HG03025 (cell line): ENCODE measurements at regions not wholly inside any gene's neighbourhood (a gene's known extent, or its start where the extent isn't known, plus 50 kb on each side); places are given as distances from the start of the nearest gene placed in this dataset.
"Not testable (repeated sequence)": the region's sequence is repeated elsewhere in the genome, so short reads cannot be mapped to it uniquely, and the experiment has no call there.

Source experiments
- ATAC-seq: cut with Tn5 transposase; IDR thresholded peaks from one replicate; pipeline ENCODE4 v1.9.1; 2021; ENCODE audit warnings: mild to moderate bottlenecking, moderate library complexity; ENCODE audit not compliant: unreplicated experiment, low FRiP score

DNA sequence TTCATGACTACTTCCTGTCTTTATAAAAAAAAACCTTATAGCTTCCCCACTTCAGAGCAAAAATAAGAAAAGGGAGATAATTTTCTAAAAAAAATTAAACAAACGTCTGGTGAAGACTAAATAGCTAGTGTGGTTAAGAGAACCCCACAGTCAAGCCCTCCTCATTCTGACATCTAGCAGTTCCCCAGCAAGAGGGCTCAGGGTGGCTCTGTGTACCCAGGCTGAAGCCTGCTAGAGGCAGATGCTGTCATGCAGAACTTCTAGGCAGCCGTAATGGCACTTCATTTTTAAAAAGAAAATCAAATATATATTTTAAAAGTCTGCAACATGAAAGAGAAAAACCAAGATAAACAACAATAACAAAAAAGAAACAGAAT lies 223.1 kb upstream of the KLF14 start:
- ATAC-seq, result no peak

GRCh38 chr7:130957722-130958435 lies 223.9 kb upstream of the KLF14 start:
- ATAC-seq, result not testable (repeated sequence)

GRCh38 chr7:130958846-130959245 lies 224.8 kb upstream of the KLF14 start:
- ATAC-seq, result no peak

DNA sequence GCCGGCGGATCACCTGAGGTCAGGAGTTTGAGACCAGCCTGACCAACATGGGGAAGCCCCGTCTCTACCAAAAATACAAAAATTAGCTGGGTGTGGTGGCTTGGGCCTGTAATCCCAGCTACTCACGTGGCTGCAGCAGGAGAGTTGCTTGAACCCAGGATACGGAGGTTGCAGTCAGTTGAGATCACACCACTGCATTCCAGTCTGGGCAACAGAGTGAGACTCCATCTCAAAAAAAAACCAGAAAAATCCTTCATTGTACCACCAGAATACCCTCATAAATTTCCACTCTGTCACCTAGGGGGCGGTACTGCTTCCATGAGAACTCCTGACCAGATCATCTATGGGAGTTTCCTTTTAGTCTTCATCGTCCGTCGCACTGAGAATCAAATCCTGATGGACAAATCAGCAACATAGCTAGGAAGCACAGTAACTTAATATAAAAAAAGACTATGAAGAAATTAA lies 225.8 kb upstream of the KLF14 start:
- ATAC-seq, result no peak

GRCh38 chr7:130960208-130960988 lies 226.4 kb upstream of the KLF14 start:
- ATAC-seq, result no peak

DNA sequence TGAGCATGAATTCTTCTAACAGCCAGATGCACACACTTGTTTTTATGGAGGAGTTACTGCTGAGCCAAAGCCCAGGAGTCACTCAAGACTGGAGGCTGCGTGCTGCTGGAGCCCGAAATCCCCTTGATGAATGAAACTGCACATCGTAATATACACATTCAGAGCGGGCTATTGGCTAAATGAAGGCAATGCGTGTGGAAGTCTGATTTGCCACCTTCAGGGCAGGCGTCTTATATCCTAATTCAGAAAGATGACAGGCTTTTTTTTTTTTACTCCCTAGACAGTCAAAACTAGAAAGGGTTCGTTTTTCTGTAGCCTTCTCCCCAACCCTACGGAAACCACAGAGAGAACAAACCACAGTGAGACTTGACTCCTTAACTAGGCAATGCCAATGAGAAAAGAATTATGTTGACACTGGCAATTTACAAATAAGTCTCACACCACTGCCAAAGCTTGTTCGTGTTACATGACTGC lies 227.2 kb upstream of the KLF14 start:
- peak; percentile 72 for ATAC-seq

- no peak for ATAC-seq
Measured at GRCh38 chr7:130962109-130962508, 228.1 kb upstream of the KLF14 start.

GRCh38 chr7:130963339-130963738 lies 229.3 kb upstream of the KLF14 start:
- no peak for ATAC-seq

DNA sequence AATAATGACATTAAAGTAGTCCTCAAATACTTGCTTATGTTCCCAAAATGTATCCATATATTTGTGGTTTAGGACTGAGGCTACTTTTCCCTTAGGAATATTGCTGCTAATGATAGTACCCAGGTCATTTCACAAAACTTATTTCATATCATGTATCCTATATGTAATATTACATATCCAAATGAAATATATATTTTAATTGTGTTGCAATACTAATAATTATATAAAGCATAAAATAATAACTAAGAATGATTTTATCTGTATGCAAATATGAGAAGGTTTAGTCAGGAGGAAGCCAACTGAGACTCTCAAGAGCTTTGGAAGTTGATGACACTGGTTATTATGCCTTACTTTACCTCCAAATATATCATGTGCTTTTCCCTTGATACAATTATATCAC lies 231.5 kb upstream of the KLF14 start:
- ATAC-seq, result no peak

DNA sequence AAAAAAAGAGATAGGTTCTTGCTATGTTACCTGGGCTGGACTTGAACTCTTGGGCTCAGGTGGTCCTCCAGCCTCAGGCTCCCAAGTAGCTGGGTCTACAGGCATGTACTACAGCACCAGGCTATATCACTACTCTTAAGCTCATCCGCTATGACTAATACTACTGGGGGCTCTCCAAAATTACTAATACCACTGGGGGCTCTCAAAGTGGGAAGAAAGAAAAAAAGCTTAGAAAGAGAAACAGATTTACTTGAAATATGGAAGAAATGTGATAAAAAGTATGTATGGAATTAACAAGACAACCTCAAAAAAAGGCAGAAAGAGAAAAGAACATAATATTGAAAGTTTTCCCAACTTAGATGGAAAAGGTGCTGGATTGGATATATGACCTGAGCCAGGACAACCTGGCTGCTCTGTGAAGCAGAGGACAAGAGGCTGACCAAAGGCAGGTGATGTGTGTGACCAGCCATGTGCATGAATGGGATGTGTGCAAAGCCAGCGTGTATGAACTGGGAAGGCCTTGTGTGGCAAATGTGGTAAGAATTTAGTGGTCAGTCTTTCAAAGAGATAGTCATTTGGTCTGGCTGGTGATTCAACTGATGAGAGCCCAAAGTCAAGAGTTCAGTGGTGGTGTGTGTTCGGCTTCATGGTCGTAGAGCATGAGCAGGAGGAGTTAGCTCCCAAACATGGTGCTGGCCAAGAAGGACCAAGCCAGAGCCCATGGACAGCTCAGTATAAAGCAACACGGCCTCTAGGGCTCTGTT lies 232.4 kb upstream of the KLF14 start:
- ATAC-seq, result no peak

GRCh38 chr7:130970196-130970595 lies 236.2 kb upstream of the KLF14 start:
- ATAC-seq, result no peak

- ATAC-seq, result no peak
Measured at GRCh38 chr7:130970696-130971095, 236.7 kb upstream of the KLF14 start.

DNA sequence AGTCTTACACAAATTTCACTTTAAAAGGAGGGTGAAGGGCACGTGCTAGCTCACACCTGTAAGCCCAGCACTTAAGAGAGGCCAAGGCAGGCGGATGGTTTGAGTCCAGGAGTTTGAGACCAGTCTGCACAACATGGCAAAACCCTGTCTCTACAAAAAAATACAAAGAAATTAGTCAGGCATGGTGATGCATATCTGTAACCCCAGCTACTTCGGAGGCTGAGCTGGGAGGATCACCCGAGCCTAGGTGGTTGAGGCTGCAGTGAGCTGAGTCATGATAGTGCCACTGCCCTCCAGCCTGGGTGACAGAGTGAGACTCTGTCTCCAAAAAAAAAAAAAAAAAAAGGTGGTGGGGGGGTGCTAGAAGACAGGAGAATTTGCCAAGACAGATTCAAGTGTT lies 237.3 kb upstream of the KLF14 start:
- ATAC-seq, result no peak

GRCh38 chr7:130972201-130972600 lies 238.2 kb upstream of the KLF14 start:
- no peak for ATAC-seq

- no peak for ATAC-seq
Measured at GRCh38 chr7:130973637-130974036, 239.6 kb upstream of the KLF14 start.

DNA sequence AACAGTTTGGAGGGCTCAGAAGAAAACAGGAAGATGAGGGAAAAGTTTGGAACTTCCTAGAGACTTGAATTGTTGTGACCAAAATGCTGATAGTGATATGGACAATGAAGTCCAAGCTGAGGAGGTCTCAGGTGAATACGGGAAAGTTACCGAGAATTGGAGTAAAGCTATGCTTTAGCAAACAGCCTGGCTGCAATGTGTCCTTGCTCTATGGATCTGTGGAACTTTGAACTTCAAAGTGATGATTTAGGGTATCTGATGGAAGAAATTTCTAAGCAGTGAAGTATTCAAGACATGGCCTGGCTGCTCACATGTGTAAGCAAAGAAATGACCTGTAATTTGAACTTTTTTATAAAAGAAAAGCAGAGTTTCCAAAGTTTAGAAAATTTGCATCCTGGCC lies 240.2 kb upstream of the KLF14 start:
- ATAC-seq, result no peak

- ATAC-seq, result no peak
Measured at GRCh38 chr7:130974794-130975193, 240.8 kb upstream of the KLF14 start.

DNA sequence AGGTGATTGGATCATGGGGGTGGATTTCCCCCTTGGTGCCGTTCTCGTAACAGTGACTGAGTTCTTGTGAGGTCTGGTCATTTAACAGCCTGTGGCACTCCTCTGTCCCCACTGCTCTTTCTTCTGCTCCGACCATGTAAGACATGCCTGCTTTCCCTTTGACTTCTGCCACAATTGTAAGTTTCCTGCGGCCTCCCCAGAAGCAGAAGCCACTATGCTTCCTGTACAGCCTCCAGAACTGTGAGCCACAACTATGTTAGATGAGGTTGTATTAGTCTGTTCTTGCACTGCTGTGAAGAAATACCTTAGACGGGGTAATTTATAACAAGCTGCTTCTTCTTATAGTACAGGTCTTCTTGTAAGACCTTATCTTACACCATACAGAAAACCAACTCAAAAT lies 241.7 kb upstream of the KLF14 start:
- no peak for ATAC-seq

DNA sequence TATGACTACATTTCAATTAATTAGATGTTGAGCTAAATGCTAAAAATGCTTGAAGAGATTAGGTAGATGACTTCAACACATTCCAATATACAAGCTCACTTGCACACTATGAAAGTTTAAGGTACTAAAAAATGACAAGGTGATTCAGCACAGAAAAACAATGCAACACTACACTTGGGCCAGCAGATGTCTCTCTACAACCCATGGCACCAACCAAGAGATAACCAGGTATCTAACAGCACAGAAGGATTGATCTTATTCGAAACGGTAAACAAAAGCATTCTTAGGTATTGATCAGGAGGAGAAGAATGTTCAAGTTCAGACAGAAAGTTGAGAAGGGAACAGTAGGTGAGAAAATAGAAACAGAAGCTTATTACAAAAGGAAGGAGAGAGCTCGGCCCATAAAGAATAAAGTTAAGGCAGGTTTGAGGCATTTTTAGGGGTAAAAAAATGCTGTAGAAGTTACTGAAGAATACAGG lies 248.2 kb upstream of the KLF14 start:
- no peak for ATAC-seq

GRCh38 chr7:130982651-130983050 lies 248.6 kb upstream of the KLF14 start:
- ATAC-seq, result no peak

- no peak for ATAC-seq
Measured at GRCh38 chr7:130985361-130985760, 251.4 kb upstream of the KLF14 start.
